ENCODE measurements at regions not wholly inside any gene's neighbourhood (a gene's known extent, or its start where the extent isn't known, plus 50 kb on each side); places are given as distances from the start of the nearest gene placed in this dataset. TPM values are rescaled to one million over a fixed set of nuclear protein-coding genes. Genes with fewer than 3 reads are reported as not detected.

DNA sequence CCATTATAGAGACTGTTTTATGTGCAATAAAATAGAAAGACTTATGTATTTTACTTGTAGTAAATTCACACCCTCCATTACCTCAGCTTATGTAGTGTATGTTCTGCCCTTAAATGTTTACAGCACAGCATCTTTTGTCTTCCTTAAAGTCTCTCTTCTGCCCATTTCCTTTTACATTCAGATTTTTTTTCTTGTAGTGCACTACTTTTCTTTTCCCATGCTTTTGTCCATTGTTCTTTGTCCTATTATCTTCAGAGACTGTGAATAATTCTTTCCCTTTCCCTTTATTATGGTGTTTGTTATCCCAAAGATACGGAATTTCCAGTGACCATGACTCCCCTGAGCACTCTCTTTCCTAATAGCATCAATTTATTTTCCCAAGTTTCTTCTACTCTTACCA is 66.1 kb upstream of the TYRP1 start:
- H3K4me1 ChIP-seq (ENCODE audit: insufficient read depth) = no peaks in the 10 kb centered on the region
- no peak overlapping the region for H3K27ac ChIP-seq (ENCODE audit: low read depth)
- 71% methylated on average over 1 of the region's 1 CpG for WGBS
- no peak for DNase-seq (ENCODE audit: extremely low spot score)
- H3K36me3 ChIP-seq (ENCODE audit: insufficient read depth) = no peaks in the 10 kb centered on the region
- no peak overlapping the region for H3K4me3 ChIP-seq (ENCODE audit: low read depth, low read length)

DNA sequence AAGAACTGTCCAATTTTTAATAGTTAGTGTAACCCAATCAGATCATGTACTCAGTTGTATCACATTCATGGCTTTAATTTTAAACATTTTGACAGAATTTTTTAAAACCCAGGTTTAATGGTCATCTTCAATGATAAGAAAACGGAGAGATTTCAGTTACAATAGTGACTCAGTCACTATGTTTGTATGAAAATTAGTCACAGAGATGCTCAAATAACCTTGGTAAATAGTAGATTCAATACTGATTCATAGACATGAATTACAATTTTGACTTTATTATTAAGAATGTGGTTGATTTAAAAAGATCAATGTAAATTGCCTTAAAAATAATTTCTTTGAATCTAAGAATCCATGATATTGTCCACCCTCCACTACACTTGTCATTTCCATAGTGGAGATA is 64.6 kb upstream of the TYRP1 start:
- H3K4me3 ChIP-seq (ENCODE audit: low read depth, low read length) = no peak overlapping the region
- 78% methylated on average over 1 of the region's 1 CpG for WGBS
- no peak for DNase-seq (ENCODE audit: extremely low spot score)
- H3K36me3 ChIP-seq (ENCODE audit: insufficient read depth) = no peaks in the 10 kb centered on the region
- H3K4me1 ChIP-seq (ENCODE audit: insufficient read depth) = no peaks in the 10 kb centered on the region
- no peak overlapping the region for H3K27ac ChIP-seq (ENCODE audit: low read depth)

DNA sequence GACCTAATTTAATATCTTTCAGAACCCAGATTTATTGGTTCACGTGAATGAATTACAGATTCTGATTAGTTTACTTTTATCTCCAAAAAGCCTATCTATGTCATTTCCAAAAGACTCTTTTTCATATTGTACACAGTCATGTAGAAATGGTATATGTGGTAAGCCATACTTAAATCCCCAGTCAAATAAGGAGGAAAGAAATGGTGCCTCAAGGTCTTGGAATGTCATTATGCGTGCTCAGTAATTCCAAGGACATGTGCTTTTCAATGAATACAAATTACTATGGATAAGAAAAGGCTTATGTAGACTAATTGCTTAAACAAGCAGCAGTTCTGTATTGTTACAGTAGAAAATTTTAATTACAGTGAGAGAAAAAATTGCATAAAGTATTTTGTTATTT is 64.1 kb upstream of the TYRP1 start:
- 79% methylated on average over 2 of the region's 2 CpGs for WGBS
- H3K4me3 ChIP-seq (ENCODE audit: low read depth, low read length) = no peak overlapping the region

DNA sequence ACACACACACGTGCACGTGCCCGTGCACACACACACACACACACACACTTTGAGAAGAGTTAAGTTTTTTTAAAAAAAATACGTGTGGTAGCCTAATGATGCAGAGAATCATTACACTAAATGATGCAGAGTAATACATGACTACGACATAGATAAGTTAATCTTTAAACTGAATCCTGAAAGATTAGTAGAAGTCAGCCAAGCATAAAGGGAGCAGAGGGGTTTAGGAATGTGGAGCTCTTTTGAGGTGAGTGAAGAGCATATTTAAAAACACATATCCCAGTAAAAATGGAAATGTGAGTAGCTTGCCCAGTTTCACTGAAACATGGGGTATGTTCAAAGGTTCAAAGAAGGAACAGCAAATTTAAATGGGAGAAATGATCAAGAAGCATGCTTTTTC is 61.3 kb upstream of the TYRP1 start:
- no peaks in the 10 kb centered on the region for H3K4me1 ChIP-seq (ENCODE audit: insufficient read depth)
- H3K4me3 ChIP-seq (ENCODE audit: low read depth, low read length) = no peak overlapping the region
- DNase-seq (ENCODE audit: extremely low spot score) = no peak
- WGBS = 69% methylated on average over 5 of the region's 5 CpGs
- no peaks in the 10 kb centered on the region for H3K36me3 ChIP-seq (ENCODE audit: insufficient read depth)
- no peak overlapping the region for H3K27ac ChIP-seq (ENCODE audit: low read depth)

More for the DNA sequence above, 64.1 kb upstream of the TYRP1 start:
- Histone ChIP-seq H3K4me1 (ENCODE audit: insufficient read depth) (no peaks in the 10 kb centered on the region), H3K36me3 (ENCODE audit: insufficient read depth) (no peaks in the 10 kb centered on the region), H3K27ac (ENCODE audit: low read depth) (no peak overlapping the region)
- DNase-seq (ENCODE audit: extremely low spot score) = no peak

DNA sequence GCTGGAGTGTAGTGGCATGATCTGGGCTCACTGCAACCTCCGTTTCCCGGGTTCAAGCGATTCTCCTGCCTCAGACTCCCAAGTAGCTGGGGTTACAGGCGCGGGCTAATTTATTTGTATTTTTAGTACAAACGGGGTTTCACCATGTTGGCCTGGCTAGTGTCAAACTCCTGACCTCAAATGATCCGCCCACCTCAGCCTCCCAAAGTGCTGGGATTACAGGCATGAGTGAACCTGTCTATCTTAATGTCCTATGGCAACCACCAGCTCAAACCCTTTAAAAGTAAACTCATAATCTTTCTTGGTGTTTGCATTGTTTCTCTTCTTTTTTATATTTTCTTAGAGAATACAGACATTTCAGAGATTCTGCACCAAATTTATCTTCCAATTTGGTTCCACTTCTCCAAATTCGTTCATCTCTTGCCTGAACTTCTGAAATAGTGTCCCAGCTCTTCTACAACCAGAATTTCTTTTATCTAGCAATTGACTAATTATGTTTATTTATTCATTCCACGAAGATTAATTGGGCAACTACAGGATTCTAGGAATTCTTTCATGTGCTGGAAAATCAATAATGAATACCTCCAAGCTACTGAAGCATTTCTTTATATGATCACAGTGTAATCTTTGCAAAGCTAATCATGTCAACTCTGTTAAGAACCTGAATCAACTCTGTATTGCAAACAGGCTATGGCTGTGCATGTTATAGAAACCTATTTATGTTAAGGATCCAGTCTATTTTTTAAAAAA is 60.0 kb upstream of the TYRP1 start:
- Histone ChIP-seq H3K4me3 (ENCODE audit: low read depth, low read length) (no peak overlapping the region), H3K36me3 (ENCODE audit: insufficient read depth) (no peaks in the 10 kb centered on the region), H3K27ac (ENCODE audit: low read depth) (no peak overlapping the region), H3K4me1 (ENCODE audit: insufficient read depth) (no peaks in the 10 kb centered on the region)
- no peak for DNase-seq (ENCODE audit: extremely low spot score)
- 82% methylated on average over 9 of the region's 9 CpGs for WGBS

DNA sequence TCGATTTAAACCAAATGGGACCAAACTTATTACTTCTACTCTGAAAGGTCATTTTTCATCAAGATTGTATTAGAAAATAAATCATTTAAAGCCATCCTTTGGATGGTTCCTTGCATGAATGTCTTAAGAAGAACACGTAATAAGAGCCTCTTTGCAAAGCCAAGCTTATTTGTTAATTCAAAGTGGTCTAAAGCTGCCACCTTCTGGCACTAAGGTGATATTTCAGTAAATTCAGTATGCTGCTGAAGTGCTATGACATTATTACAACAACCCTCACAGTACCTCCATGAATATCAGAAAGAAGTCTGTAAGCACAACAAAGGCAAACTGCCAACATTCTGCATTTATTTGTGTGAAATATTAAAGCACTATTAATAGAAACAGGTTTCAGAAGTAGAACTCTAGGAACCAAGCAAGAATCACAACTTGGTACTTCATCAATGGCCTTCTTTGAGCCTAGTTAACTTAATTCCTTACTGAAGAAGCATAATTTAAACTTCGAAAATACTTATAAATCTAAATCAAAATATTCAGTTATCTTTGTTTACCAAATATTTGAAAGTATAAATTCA is 53.1 kb upstream of the TYRP1 start:
- peak; percentile 8 for DNase-seq (ENCODE audit: extremely low spot score)
- Histone ChIP-seq H3K36me3 (ENCODE audit: insufficient read depth) (no peaks in the 10 kb centered on the region), H3K4me1 (ENCODE audit: insufficient read depth) (no peaks in the 10 kb centered on the region)

DNA sequence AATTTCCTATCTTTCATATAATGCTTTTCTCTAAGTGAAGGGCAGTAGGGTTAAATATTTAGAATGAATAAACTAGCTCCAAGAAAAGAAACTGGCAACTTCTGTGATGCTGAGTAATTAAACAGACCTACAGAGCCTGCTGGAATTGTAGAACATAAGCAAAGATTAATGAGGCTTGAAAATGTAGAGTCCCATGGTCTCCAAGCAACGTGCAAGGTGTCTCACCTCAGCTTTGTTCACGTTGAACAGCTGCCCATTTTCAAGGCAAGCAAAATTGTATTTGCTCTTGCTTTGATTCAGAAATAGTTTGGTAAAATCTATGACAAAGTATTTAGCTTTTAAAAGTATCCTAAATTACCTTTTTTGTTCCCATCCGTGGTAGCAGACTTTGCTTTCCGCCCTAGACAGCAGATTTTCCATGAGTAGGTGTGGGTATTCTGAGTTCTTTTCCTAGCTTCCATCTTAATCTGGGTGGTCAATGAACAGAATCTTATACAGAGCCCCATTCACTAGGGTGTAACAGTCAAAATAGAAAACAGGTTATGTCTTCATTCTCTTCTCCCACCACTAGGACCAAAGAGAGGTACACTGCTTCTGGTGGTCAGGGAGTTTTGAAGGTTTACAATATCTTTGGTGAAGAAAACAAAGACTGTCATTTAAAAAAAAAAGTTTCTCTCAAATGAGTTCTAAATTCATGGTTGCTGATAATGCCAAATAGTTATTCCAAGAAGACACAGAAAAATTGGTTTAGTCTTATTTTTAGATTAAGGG is 52.1 kb upstream of the TYRP1 start:
- no peak overlapping the region for H3K27ac ChIP-seq (ENCODE audit: low read depth)
- no peak for DNase-seq (ENCODE audit: extremely low spot score)
- WGBS = 69% methylated on average over 4 of the region's 4 CpGs
- no peaks in the 10 kb centered on the region for H3K36me3 ChIP-seq (ENCODE audit: insufficient read depth)
- no peak overlapping the region for H3K4me3 ChIP-seq (ENCODE audit: low read depth, low read length)
- H3K4me1 ChIP-seq (ENCODE audit: insufficient read depth) = no peaks in the 10 kb centered on the region

More for the DNA sequence above, 53.1 kb upstream of the TYRP1 start:
- Histone ChIP-seq H3K27ac (ENCODE audit: low read depth) (no peak overlapping the region), H3K4me3 (ENCODE audit: low read depth, low read length) (no peak overlapping the region)
- WGBS = 36% methylated on average over 3 of the region's 3 CpGs

Small RNA genes in the stretch of these regions (small RNA-seq; reads per million reads assigned to genes)
- gene AL161788.1 (not detected), gene AL162413.1 (not detected), gene AL592227.1 (not detected), gene RNU2-47P (not detected)
